ENCODE measurements at regions not wholly inside any gene's neighbourhood (a gene's known extent, or its start where the extent isn't known, plus 50 kb on each side); places are given as distances from the start of the nearest gene placed in this dataset.

DNA sequence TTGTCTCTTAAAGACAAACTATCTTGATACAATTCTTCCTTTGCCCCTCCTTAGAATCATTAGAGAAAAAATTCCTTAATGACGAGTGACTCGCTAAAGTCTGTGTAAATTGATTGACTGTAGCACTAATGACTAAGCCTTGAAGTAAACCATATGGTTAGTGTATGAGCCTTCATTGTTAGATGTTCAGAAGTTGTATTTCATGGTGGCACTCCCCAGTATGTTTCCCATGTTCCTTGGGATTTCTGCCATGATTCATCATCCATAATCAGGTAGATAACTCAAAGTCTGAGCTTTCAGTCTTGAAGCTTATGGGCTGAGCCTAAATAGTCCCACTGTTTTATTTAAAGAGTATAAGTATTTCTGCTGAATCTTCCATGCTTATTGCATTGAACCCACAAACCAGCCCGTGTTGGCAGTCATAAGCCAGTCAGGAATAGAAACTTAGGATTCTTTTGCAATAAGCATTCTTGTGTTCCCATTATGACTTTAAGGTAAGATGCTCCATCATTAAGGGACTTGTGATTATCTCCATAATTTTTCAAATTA is 371.2 kb upstream of the RARB start:
- no peak overlapping the region for H3K4me3 ChIP-seq
- ATAC-seq (no peak), DNase-seq (no peak)
- H3K27me3 ChIP-seq = no peaks in the 10 kb centered on the region
- WGBS, 2 donors = 63 to 79% methylated on average over 3 of the region's 3 CpGs
- no peaks in the 10 kb centered on the region for H3K9me3 ChIP-seq
- intact Hi-C loops (cut with DNase I) = no loop called here
- no peaks in the 10 kb centered on the region for H3K36me3 ChIP-seq (replicated peaks in 1 of 2; ENCODE audit: insufficient read depth in 1 of 2, low read depth in 2 of 2)
- TF ChIP-seq CTCF (IDR thresholded peaks at IDR 0.05) (no peak), POLR2A (IDR thresholded peaks at IDR 0.05) (no peak)
- H3K27ac ChIP-seq = no peak overlapping the region
- no peaks in the 10 kb centered on the region for H3K4me1 ChIP-seq

DNA sequence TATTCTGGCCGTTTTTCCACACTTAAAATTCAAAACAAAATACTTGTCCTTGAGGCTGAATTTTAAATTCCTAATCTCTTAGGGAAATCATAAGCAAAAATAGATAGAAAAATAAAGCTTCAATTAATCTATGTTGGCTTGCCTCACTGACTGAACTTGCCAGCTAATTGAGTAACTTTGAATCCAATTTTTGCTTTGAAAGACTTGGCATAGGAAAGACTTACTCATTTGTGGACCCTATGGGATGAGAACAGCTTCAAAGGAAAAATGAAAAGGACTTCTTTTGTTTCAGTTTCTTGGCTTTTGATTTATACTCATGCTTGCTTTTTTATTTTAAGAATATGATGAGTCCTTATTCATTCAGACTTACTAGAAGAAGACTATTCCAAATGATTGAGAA is 370.7 kb upstream of the RARB start:
- Histone ChIP-seq H3K4me3 (no peak overlapping the region), H3K9me3 (no peaks in the 10 kb centered on the region), H3K27me3 (no peaks in the 10 kb centered on the region), H3K27ac (no peak overlapping the region), H3K4me1 (no peaks in the 10 kb centered on the region), H3K36me3 (replicated peaks in 1 of 2; ENCODE audit: insufficient read depth in 1 of 2, low read depth in 2 of 2) (no peaks in the 10 kb centered on the region)
- no peak for TF ChIP-seq POLR2A (IDR thresholded peaks at IDR 0.05)
- DNase-seq (no peak), ATAC-seq (no peak)
- WGBS, 2 donors = 38% methylated on average over 1 of the region's 1 CpG
- intact Hi-C loops (cut with DNase I) = no loop called here

- DNase-seq = no peak
- 50 to 62% methylated on average over 2 of the region's 2 CpGs for WGBS, 2 donors
- no peak for ATAC-seq
- Histone ChIP-seq H3K4me3 (no peak overlapping the region), H3K27me3 (no peaks in the 10 kb centered on the region), H3K4me1 (no peaks in the 10 kb centered on the region), H3K36me3 (replicated peaks in 1 of 2; ENCODE audit: insufficient read depth in 1 of 2, low read depth in 2 of 2) (no peaks in the 10 kb centered on the region), H3K27ac (no peak overlapping the region), H3K9me3 (no peaks in the 10 kb centered on the region)
- TF ChIP-seq CTCF (IDR thresholded peaks at IDR 0.05) (no peak), POLR2A (IDR thresholded peaks at IDR 0.05) (no peak)
- intact Hi-C loops (cut with DNase I) = no loop called here
Measured at GRCh38 chr3:25064681-25065080, 363.4 kb upstream of the RARB start.

- H3K4me3 ChIP-seq = no peak overlapping the region
- WGBS, 2 donors = 66 to 74% methylated on average over 3 of the region's 3 CpGs
- no peaks in the 10 kb centered on the region for H3K27me3 ChIP-seq
- intact Hi-C loops (cut with DNase I) = no loop called here
- no peaks in the 10 kb centered on the region for H3K4me1 ChIP-seq
- ATAC-seq (no peak), DNase-seq (no peak)
- no peak overlapping the region for H3K27ac ChIP-seq
- no peaks in the 10 kb centered on the region for H3K36me3 ChIP-seq (replicated peaks in 1 of 2; ENCODE audit: insufficient read depth in 1 of 2, low read depth in 2 of 2)
- no peaks in the 10 kb centered on the region for H3K9me3 ChIP-seq
- TF ChIP-seq POLR2A (IDR thresholded peaks at IDR 0.05) (no peak), CTCF (IDR thresholded peaks at IDR 0.05) (no peak)
Measured at GRCh38 chr3:25069970-25070369, 358.1 kb upstream of the RARB start.

DNA sequence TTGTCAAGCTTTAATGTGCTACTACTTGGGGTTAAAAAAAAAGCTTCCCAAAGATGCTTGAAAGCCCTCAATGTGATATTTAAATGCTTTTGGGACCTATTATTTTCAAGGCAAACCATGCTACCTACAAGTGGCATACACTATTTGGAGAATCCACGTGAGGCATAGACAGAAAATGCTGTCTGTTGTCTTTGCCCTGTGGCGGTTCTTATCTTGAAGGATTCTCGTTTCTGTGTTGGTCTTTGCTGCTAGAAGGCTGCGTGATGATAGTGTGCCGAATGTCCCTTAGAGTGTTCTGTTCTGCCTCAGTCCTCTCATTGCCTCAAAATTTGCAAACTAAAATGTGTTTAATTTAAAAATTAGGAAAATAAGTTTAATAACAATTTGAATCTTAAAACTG is 356.2 kb upstream of the RARB start:
- TF ChIP-seq POLR2A (IDR thresholded peaks at IDR 0.05) (no peak), CTCF (IDR thresholded peaks at IDR 0.05) (no peak)
- DNase-seq (no peak), ATAC-seq (no peak)
- WGBS, 2 donors = 54 to 70% methylated on average over 5 of the region's 5 CpGs
- Histone ChIP-seq H3K9me3 (no peaks in the 10 kb centered on the region), H3K4me3 (no peak overlapping the region), H3K36me3 (replicated peaks in 1 of 2; ENCODE audit: insufficient read depth in 1 of 2, low read depth in 2 of 2) (no peaks in the 10 kb centered on the region), H3K27ac (no peak overlapping the region), H3K27me3 (no peaks in the 10 kb centered on the region), H3K4me1 (no peaks in the 10 kb centered on the region)
- intact Hi-C loops (cut with DNase I) = no loop called here
